ENCODE measurements at regions not wholly inside any gene's neighbourhood (a gene's known extent, or its start where the extent isn't known, plus 50 kb on each side); places are given as distances from the start of the nearest gene placed in this dataset.
A peak's percentile ranks its signal among the peaks of the same experiment; 100 is the strongest.

DNA sequence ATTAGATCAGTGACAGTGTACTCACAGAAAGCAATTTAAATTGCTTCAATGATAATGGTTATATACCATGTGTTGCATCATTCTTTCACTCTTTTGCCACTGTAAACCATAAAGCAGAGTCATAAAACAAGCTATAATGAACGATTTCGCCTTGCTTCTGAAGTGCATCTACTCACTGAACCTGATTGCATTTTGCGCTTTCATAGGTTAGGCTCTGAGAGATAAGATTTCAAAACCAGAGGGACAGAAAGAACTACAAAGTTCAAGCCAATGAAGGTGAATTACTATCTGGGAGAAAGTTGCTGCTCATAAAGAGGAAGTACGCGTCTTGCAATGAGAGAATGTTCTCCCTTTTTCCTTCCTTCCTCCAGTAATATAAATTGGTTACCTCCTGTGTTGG is 412.7 kb downstream of the CETN3 start:
- no peak overlapping the region for H4K91ac ChIP-seq (ENCODE audit: insufficient read depth, low read depth, low read length)
- no CpG with 5 or more reads among the region's 5 CpGs for WGBS, 2 experiments (ENCODE audit: extremely low coverage in 2 of 2, insufficient read length in 1 of 2)

More for the DNA sequence above, 412.7 kb downstream of the CETN3 start:
- no peak overlapping the region for H2BK20ac ChIP-seq (ENCODE audit: low read depth, low read length)
- H3K4ac ChIP-seq (ENCODE audit: low read depth, low read length): no peak overlapping the region
- no peak overlapping the region for H3K4me2 ChIP-seq (ENCODE audit: low read depth, low read length)
- H2BK15ac ChIP-seq (ENCODE audit: low read depth, low read length): no peak overlapping the region
- no peak overlapping the region for H3K56ac ChIP-seq (ENCODE audit: extremely low read depth, insufficient read depth, low read length)
- H3K36me3 ChIP-seq (ENCODE audit: control insufficient read depth, insufficient read depth, low read length): no peaks in the 10 kb centered on the region
- DNase-seq (no peak), ATAC-seq (ENCODE audit: low read depth) (no peak)
- no peak overlapping the region for H3K9ac ChIP-seq (ENCODE audit: low read depth, low read length)
- H3K4me1 ChIP-seq (ENCODE audit: control insufficient read depth, insufficient read depth, low read length): no peaks in the 10 kb centered on the region
- H3K4me3 ChIP-seq (ENCODE audit: insufficient read depth, low read depth, low read length): no peak overlapping the region
- H3K27ac ChIP-seq (ENCODE audit: insufficient read depth, low read length): no peak overlapping the region
- no peak overlapping the region for H2AFZ ChIP-seq (replicated peaks; ENCODE audit: low read length, poor library complexity)
- no peak overlapping the region for H4K8ac ChIP-seq (ENCODE audit: low read depth in 2 of 2, low read length in 2 of 2)
- H3K23ac ChIP-seq (ENCODE audit: low read depth, low read length): no peak overlapping the region
- in situ Hi-C loops (cut with MboI; ENCODE audit: low sequenced_read_pairs) (no loop called here), dilution Hi-C loops (cut with HindIII; ENCODE audit: low sequenced_read_pairs, unreplicated experiment) (no loop called here), intact Hi-C loops (cut with micrococcal nuclease) (no loop called here)
- no peaks in the 10 kb centered on the region for H3K27me3 ChIP-seq (ENCODE audit: control insufficient read depth, insufficient read depth, low read length)
- H2AK5ac ChIP-seq (ENCODE audit: low read depth, low read length): no peak overlapping the region
- H2BK120ac ChIP-seq (ENCODE audit: low read depth, low read length): no peak overlapping the region
- BruUV-seq (replicated peaks): no TSS peak
- ChIA-PET CTCF (no interaction called here), POLR2A (ENCODE audit: unreplicated experiment) (no interaction called here)
- no peaks in the 10 kb centered on the region for H4K20me1 ChIP-seq (ENCODE audit: insufficient read depth, low read length)
- no peak overlapping the region for H2AK9ac ChIP-seq (replicated peaks; ENCODE audit: low read depth, low read length, poor library complexity)
- H3K9me1 ChIP-seq (ENCODE audit: insufficient read depth, low read length): no peaks in the 10 kb centered on the region
- TF ChIP-seq RCOR1 (IDR thresholded peaks at IDR 0.05; ENCODE audit: insufficient replicate concordance, low read length): no peak
- TF ChIP-seq CEBPB (IDR thresholded peaks at IDR 0.05; ENCODE audit: low read depth, low read length): 0 out of 2 replicates have a peak, but pooled peaks have one; percentile 19
- no peak overlapping the region for H3K14ac ChIP-seq (replicated peaks; ENCODE audit: low read depth, low read length)
- H3K79me1 ChIP-seq (ENCODE audit: low read depth in 1 of 2, low read length in 2 of 2): no peaks in the 10 kb centered on the region
- no peak overlapping the region for H4K5ac ChIP-seq (ENCODE audit: low read depth, low read length)
- peaks cover 2% of the 10 kb centered on the region; the same call in 1 of the 2 replicates for H3K9me3 ChIP-seq (ENCODE audit: control insufficient read depth, insufficient read depth, low read length)
- H3K18ac ChIP-seq (ENCODE audit: low read depth, low read length): no peak overlapping the region
- H2BK5ac ChIP-seq (ENCODE audit: low read depth, low read length, poor library complexity, severe bottlenecking): no peak overlapping the region
